ENCODE measurements at regions not wholly inside any gene's neighbourhood (a gene's known extent, or its start where the extent isn't known, plus 50 kb on each side); places are given as distances from the start of the nearest gene placed in this dataset.

- Histone ChIP-seq H3K36me3 (ENCODE audit: control insufficient read depth, insufficient read depth, low read length) (no peaks in the 10 kb centered on the region), H3K27ac (ENCODE audit: low read length) (no peak overlapping the region), H3K4me3 (ENCODE audit: low read length) (no peak overlapping the region), H3K4me1 (ENCODE audit: control insufficient read depth, insufficient read depth, low read length) (no peaks in the 10 kb centered on the region), H3K27me3 (ENCODE audit: control insufficient read depth, insufficient read depth, low read length) (no peaks in the 10 kb centered on the region), H3K9me3 (ENCODE audit: control insufficient read depth, low read depth, low read length) (no peaks in the 10 kb centered on the region)
- DNase-seq: no peak
- 72% methylated on average over 3 of the region's 4 CpGs for WGBS (ENCODE audit: insufficient coverage, low lambda C conversion rate)
These were observed 590.6 kb downstream of the NUF2 start for GRCh38 chr1:163912170-163912884.

DNA sequence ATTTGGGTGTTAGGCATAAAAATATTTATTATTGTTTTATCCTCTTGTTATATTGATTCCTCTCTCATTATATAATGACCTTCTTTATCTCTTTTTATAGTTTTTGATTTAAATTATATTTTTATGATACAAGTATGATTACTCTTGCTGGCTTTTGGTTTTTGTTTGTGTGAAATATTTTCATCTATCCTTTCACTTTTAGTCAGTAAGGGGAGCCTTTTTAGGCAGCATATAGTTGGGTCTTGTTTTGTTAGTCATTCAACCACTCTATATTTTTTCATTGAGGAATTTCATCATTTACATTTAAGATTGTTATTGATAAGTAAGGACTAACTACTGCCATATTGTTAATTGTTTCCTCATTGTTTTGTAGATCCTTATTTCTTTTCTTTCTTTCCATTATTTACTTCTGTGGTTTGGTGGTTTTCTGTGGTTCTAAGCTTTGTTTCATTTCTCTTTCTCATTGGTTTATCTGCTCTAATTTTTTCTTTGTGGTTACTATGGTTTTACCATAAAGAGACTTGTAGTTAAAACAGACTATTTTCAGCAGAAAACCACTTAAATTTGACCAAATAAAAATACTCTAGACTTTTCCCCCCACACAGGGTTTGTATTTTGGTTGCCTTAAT is 593.1 kb downstream of the NUF2 start:
- H3K27ac ChIP-seq (ENCODE audit: low read length): no peak overlapping the region
- H3K36me3 ChIP-seq (ENCODE audit: control insufficient read depth, insufficient read depth, low read length): no peaks in the 10 kb centered on the region
- no peaks in the 10 kb centered on the region for H3K9me3 ChIP-seq (ENCODE audit: control insufficient read depth, low read depth, low read length)
- no peaks in the 10 kb centered on the region for H3K27me3 ChIP-seq (ENCODE audit: control insufficient read depth, insufficient read depth, low read length)
- H3K4me3 ChIP-seq (ENCODE audit: low read length): no peak overlapping the region
- no peak for DNase-seq
- H3K4me1 ChIP-seq (ENCODE audit: control insufficient read depth, insufficient read depth, low read length): no peaks in the 10 kb centered on the region

DNA sequence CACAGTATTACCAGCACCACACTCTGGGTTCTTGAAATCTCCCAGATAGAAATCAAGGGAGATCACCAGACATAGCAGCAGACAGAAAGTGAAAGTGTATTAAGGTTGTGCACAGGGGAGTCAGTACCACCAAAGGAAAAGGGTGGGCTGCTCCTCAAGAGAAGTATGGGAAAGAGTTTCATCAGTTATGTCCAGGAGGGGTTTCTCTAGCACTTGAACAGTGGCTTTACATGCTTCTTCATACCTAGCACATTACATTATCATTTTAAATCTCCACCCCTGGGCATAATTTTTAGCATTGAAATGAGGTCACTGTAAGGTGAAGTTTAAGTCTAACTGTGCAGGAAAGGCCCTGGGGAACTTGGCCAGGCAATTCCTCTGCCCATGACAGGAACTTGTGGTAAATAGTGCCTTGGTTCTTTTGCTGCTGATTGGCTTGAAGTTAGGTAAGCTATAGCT is 601.0 kb downstream of the NUF2 start:
- Histone ChIP-seq H3K4me1 (ENCODE audit: control insufficient read depth, insufficient read depth, low read length) (no peaks in the 10 kb centered on the region), H3K27me3 (ENCODE audit: control insufficient read depth, insufficient read depth, low read length) (no peaks in the 10 kb centered on the region), H3K27ac (ENCODE audit: low read length) (no peak overlapping the region), H3K9me3 (ENCODE audit: control insufficient read depth, low read depth, low read length) (no peaks in the 10 kb centered on the region), H3K36me3 (ENCODE audit: control insufficient read depth, insufficient read depth, low read length) (no peaks in the 10 kb centered on the region), H3K4me3 (ENCODE audit: low read length) (no peak overlapping the region)
- DNase-seq: no peak

GRCh38 chr1:163924041-163924440 is 602.3 kb downstream of the NUF2 start:
- no peak for DNase-seq
- H3K27ac ChIP-seq (ENCODE audit: low read length): no peak overlapping the region
- no peak overlapping the region for H3K4me3 ChIP-seq (ENCODE audit: low read length)
- H3K9me3 ChIP-seq (ENCODE audit: control insufficient read depth, low read depth, low read length): no peaks in the 10 kb centered on the region
- no peaks in the 10 kb centered on the region for H3K27me3 ChIP-seq (ENCODE audit: control insufficient read depth, insufficient read depth, low read length)
- H3K4me1 ChIP-seq (ENCODE audit: control insufficient read depth, insufficient read depth, low read length): no peaks in the 10 kb centered on the region
- H3K36me3 ChIP-seq (ENCODE audit: control insufficient read depth, insufficient read depth, low read length): no peaks in the 10 kb centered on the region
- no CpG with 5 or more reads among the region's 3 CpGs for WGBS (ENCODE audit: insufficient coverage, low lambda C conversion rate)

DNA sequence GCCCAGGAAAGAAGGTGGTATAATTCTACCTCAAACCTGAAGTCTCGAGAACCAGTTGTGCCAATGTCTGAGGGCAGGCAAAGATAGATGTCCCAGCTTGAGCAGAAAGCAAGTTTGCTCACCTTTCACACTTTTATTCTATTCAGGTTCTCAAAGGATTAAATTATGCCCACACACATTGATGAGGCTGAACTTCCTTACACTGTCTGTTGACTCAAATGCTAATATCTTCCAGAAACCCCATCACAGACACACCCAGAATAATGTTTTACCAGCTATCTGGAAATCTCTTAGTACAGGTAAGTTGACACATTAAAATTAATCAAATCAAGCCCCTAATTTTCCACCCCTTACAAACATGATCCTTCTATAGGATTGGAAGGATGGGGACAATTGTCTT is 605.7 kb downstream of the NUF2 start:
- H3K27me3 ChIP-seq (ENCODE audit: control insufficient read depth, insufficient read depth, low read length): no peaks in the 10 kb centered on the region
- no peak overlapping the region for H3K4me3 ChIP-seq (ENCODE audit: low read length)
- no peaks in the 10 kb centered on the region for H3K4me1 ChIP-seq (ENCODE audit: control insufficient read depth, insufficient read depth, low read length)
- H3K9me3 ChIP-seq (ENCODE audit: control insufficient read depth, low read depth, low read length): no peaks in the 10 kb centered on the region
- WGBS (ENCODE audit: insufficient coverage, low lambda C conversion rate): no CpG with 5 or more reads among the region's 1 CpG
- no peak for DNase-seq
- no peaks in the 10 kb centered on the region for H3K36me3 ChIP-seq (ENCODE audit: control insufficient read depth, insufficient read depth, low read length)
- H3K27ac ChIP-seq (ENCODE audit: low read length): no peak overlapping the region

GRCh38 chr1:163928069-163928468 is 606.3 kb downstream of the NUF2 start:
- no peak overlapping the region for H3K27ac ChIP-seq (ENCODE audit: low read length)
- H3K4me1 ChIP-seq (ENCODE audit: control insufficient read depth, insufficient read depth, low read length): no peaks in the 10 kb centered on the region
- no peaks in the 10 kb centered on the region for H3K36me3 ChIP-seq (ENCODE audit: control insufficient read depth, insufficient read depth, low read length)
- H3K4me3 ChIP-seq (ENCODE audit: low read length): no peak overlapping the region
- no peak for DNase-seq
- H3K9me3 ChIP-seq (ENCODE audit: control insufficient read depth, low read depth, low read length): no peaks in the 10 kb centered on the region
- no peaks in the 10 kb centered on the region for H3K27me3 ChIP-seq (ENCODE audit: control insufficient read depth, insufficient read depth, low read length)

- peak in 1 of 2 donors; percentile 6 for DNase-seq
- H3K27ac ChIP-seq (ENCODE audit: low read length): no peak overlapping the region
- no peaks in the 10 kb centered on the region for H3K4me1 ChIP-seq (ENCODE audit: control insufficient read depth, insufficient read depth, low read length)
- no peaks in the 10 kb centered on the region for H3K9me3 ChIP-seq (ENCODE audit: control insufficient read depth, low read depth, low read length)
- H3K36me3 ChIP-seq (ENCODE audit: control insufficient read depth, insufficient read depth, low read length): no peaks in the 10 kb centered on the region
- no peaks in the 10 kb centered on the region for H3K27me3 ChIP-seq (ENCODE audit: control insufficient read depth, insufficient read depth, low read length)
- no peak overlapping the region for H3K4me3 ChIP-seq (ENCODE audit: low read length)
These were observed 606.9 kb downstream of the NUF2 start for GRCh38 chr1:163928651-163929050.

DNA sequence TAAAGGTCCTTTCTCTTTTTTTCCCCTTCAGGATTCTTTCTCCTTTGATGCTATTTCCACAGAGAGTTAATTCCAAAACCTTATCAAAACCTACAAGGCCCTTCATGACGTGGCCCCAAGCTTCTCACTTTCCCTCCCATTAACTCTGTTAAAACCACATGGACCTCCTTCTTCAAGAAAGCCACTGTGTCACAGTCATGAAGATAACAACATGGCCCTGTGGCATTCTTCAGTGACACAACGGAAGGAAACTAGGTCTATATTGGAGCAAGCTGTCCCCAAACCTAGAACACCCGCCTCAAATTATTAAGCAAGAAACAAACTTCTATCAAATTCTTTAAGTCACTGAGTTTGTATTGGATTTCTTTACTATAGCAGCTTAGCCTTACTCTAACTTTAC is 611.1 kb downstream of the NUF2 start:
- H3K36me3 ChIP-seq (ENCODE audit: control insufficient read depth, insufficient read depth, low read length): no peaks in the 10 kb centered on the region
- no peaks in the 10 kb centered on the region for H3K4me1 ChIP-seq (ENCODE audit: control insufficient read depth, insufficient read depth, low read length)
- H3K27ac ChIP-seq (ENCODE audit: low read length): no peak overlapping the region
- WGBS (ENCODE audit: insufficient coverage, low lambda C conversion rate): 100% methylated on average over 2 of the region's 3 CpGs
- DNase-seq: no peak
- no peaks in the 10 kb centered on the region for H3K9me3 ChIP-seq (ENCODE audit: control insufficient read depth, low read depth, low read length)
- H3K4me3 ChIP-seq (ENCODE audit: low read length): no peak overlapping the region
- no peaks in the 10 kb centered on the region for H3K27me3 ChIP-seq (ENCODE audit: control insufficient read depth, insufficient read depth, low read length)

GRCh38 chr1:163933437-163933836 is 611.7 kb downstream of the NUF2 start:
- WGBS (ENCODE audit: insufficient coverage, low lambda C conversion rate): no CpG with 5 or more reads among the region's 3 CpGs

GRCh38 chr1:163935738-163936374 is 614.1 kb downstream of the NUF2 start:
- no peak overlapping the region for H3K4me3 ChIP-seq (ENCODE audit: low read length)
- no peaks in the 10 kb centered on the region for H3K4me1 ChIP-seq (ENCODE audit: control insufficient read depth, insufficient read depth, low read length)
- H3K27ac ChIP-seq (ENCODE audit: low read length): no peak overlapping the region
- no peak for DNase-seq
- H3K36me3 ChIP-seq (ENCODE audit: control insufficient read depth, insufficient read depth, low read length): no peaks in the 10 kb centered on the region
- WGBS (ENCODE audit: insufficient coverage, low lambda C conversion rate): no CpG with 5 or more reads among the region's 3 CpGs
- H3K27me3 ChIP-seq (ENCODE audit: control insufficient read depth, insufficient read depth, low read length): no peaks in the 10 kb centered on the region
- no peaks in the 10 kb centered on the region for H3K9me3 ChIP-seq (ENCODE audit: control insufficient read depth, low read depth, low read length)

More at GRCh38 chr1:163933437-163933836, 611.7 kb downstream of the NUF2 start:
- H3K4me3 ChIP-seq (ENCODE audit: low read length): no peak overlapping the region
- no peaks in the 10 kb centered on the region for H3K36me3 ChIP-seq (ENCODE audit: control insufficient read depth, insufficient read depth, low read length)
- DNase-seq: no peak
- H3K4me1 ChIP-seq (ENCODE audit: control insufficient read depth, insufficient read depth, low read length): no peaks in the 10 kb centered on the region
- no peak overlapping the region for H3K27ac ChIP-seq (ENCODE audit: low read length)
- H3K9me3 ChIP-seq (ENCODE audit: control insufficient read depth, low read depth, low read length): no peaks in the 10 kb centered on the region
- H3K27me3 ChIP-seq (ENCODE audit: control insufficient read depth, insufficient read depth, low read length): no peaks in the 10 kb centered on the region

DNA sequence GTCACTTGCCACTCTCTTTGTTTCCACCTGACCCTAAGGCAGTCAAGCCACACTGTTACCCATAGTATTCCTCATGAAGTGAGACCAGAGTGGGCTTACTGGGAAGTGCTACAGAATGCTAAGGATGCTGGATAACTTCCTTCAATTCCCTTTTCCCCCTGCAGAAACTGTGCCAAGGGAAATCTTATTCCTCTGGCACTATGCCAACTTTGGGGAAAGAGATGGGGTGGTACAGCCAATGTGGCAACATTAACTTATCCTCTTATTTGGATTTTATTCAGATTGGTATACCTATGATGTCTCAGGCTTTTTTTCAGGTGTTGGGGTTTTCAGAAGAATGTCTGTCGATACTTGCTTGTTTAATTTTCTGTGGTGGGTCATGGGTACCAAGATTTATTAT is 599.4 kb upstream of the PBX1 start:
- 100% methylated on average over 1 of the region's 1 CpG for WGBS (ENCODE audit: insufficient coverage, low lambda C conversion rate)

More for the DNA sequence above, 599.4 kb upstream of the PBX1 start:
- Histone ChIP-seq H3K27ac (ENCODE audit: low read length) (no peak overlapping the region), H3K4me3 (ENCODE audit: low read length) (no peak overlapping the region), H3K4me1 (ENCODE audit: control insufficient read depth, insufficient read depth, low read length) (no peaks in the 10 kb centered on the region), H3K27me3 (ENCODE audit: control insufficient read depth, insufficient read depth, low read length) (no peaks in the 10 kb centered on the region), H3K36me3 (ENCODE audit: control insufficient read depth, insufficient read depth, low read length) (no peaks in the 10 kb centered on the region), H3K9me3 (ENCODE audit: control insufficient read depth, low read depth, low read length) (peaks cover 16% of the 10 kb centered on the region)
- no peak for DNase-seq

Data from large intestine (tissue), 3 donors.